ENCODE measurements at regions not wholly inside any gene's neighbourhood (a gene's known extent, or its start where the extent isn't known, plus 50 kb on each side); places are given as distances from the start of the nearest gene placed in this dataset.
"Not testable (repeated sequence)": the region's sequence is repeated elsewhere in the genome, so short reads cannot be mapped to it uniquely, and the experiment has no call there.

DNA sequence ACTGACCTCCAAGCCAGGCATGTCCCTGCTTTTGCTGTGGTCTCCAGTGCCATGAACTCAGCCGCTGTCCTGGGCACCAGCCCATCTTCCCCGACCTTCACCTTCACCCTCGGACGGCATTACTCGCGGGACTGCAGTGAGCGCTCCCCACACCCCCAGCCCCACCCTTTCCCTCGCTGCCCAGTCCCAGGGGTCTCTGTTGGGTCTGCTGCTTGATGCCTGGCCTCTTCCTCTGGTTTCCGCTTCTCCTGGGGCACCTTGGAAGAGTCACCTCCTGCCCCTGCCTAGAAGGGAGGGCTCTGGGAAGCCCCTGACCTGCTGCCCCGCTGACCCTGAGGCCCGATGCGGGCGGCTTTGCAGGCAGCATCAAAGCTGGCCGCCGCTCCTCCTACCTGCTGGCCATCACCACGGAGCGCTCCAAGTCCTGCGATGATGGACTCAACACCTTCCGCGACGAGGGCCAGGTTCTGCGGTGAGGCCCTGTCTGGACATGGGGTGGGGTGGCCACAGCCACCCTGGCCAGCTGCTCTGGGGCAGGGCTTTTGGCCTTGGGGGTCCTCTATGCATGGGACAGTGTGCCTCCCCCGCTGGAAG lies 102.3 kb downstream of the ZNF267 start:
- not testable (repeated sequence) for DNase-seq (ENCODE audit: low read depth); H3K4me3 ChIP-seq (ENCODE audit: low read depth, low read length)

DNA sequence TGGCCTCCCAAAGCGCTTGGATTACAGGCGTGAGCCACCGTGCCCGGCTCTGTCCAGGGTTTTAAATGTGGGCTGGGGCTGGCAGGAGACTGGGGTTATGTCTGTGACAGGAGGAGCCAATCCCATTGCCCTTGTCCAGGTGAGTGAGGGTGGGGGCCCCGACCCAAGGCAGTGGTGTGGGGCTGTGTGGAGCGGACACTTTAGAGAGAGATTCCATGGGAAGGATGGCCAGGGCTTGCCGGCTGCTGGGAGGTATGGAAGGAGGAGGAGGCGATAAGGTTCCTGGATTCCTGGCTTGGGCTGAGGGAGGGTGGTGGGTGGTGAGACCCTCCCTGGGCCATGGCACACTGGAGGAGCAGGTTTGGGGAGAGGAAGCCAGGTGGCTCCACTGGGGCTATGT lies 104.9 kb downstream of the ZNF267 start:
- H3K4me3 ChIP-seq (ENCODE audit: low read depth, low read length); DNase-seq (ENCODE audit: low read depth): not testable (repeated sequence)

DNA sequence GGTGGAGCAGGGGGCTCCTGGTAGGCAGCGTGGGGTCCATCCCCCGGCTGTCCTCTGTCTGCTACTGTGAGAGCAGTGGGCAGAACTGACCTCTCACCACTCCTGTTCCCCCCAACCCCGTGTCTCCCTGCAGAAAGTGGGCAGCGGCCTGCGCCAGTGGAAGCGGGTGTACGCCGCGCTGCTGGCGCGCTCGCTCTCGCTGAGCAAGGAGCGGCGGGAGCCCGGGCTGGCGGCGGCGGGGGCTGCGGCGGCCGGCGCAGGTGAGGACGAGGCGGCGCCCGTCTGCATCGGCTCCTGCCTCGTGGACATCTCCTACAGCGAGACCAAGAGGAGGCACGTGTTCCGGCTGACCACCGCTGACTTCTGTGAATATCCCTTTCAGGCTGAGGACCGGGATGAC lies 108.1 kb downstream of the ZNF267 start:
- DNase-seq (ENCODE audit: low read depth); H3K4me3 ChIP-seq (ENCODE audit: low read depth, low read length): not testable (repeated sequence)

DNA sequence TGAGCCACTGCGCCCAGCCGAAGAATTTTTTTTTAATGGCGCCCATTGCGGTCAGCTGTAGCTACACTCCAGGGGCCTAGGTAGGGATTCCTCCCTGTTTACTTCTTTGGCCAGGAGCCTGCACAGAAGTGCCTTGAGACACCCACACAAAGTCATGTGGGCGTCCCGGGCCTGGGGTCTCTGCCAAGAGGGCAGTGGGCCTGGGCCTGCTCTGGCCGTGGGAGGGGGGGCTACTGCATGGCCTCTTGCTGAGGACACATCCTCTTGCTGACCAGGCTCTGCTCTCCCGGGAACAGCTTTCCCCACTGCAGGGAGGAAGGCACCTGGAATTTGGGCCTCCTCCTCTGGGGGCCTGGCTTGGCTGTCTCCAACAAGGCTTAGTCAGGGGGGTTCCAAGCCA lies 109.4 kb downstream of the ZNF267 start:
- not testable (repeated sequence) for DNase-seq (ENCODE audit: low read depth); H3K4me3 ChIP-seq (ENCODE audit: low read depth, low read length)

DNA sequence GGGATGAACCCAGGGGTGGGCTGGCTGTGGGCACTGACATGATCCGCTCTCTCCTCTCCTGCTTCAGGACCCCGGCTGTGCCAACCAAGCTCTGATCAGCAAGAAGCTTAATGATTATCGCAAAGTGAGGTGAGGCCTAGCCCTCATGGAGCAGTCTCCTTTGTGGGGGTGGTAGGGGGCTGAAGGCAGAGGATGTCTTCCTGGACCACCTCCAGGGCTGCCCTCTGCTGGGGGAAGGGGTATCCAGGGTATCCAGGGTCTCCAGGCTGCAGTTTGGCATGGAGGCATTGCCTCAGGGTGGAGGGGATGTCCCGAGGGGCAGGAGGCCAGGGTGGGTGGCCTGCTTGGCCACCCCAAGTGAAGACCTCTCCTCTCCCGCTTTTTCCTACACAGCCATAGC lies 110.1 kb downstream of the ZNF267 start:
- H3K4me3 ChIP-seq (ENCODE audit: low read depth, low read length); DNase-seq (ENCODE audit: low read depth): not testable (repeated sequence)

DNA sequence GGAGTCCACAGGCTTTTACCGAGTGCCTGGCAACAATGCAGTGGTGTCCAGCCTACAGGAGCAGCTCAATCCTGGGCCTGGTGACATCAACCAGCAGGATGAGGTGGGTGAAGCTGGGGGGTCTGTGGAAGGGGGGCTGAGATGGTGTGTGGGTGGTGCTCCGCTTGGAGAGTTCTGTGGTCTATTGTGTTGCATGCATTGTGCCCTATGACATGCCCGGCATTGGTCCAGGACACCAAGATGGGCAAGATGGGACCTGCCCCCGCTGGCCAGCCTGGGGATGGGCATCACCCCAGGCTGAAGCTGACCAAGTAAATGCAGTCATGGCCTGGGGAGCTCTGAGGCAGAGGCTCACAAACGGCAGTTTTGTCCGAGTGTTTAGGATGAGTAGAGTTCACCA lies 113.3 kb downstream of the ZNF267 start:
- DNase-seq (ENCODE audit: low read depth); H3K4me3 ChIP-seq (ENCODE audit: low read depth, low read length): not testable (repeated sequence)

DNA sequence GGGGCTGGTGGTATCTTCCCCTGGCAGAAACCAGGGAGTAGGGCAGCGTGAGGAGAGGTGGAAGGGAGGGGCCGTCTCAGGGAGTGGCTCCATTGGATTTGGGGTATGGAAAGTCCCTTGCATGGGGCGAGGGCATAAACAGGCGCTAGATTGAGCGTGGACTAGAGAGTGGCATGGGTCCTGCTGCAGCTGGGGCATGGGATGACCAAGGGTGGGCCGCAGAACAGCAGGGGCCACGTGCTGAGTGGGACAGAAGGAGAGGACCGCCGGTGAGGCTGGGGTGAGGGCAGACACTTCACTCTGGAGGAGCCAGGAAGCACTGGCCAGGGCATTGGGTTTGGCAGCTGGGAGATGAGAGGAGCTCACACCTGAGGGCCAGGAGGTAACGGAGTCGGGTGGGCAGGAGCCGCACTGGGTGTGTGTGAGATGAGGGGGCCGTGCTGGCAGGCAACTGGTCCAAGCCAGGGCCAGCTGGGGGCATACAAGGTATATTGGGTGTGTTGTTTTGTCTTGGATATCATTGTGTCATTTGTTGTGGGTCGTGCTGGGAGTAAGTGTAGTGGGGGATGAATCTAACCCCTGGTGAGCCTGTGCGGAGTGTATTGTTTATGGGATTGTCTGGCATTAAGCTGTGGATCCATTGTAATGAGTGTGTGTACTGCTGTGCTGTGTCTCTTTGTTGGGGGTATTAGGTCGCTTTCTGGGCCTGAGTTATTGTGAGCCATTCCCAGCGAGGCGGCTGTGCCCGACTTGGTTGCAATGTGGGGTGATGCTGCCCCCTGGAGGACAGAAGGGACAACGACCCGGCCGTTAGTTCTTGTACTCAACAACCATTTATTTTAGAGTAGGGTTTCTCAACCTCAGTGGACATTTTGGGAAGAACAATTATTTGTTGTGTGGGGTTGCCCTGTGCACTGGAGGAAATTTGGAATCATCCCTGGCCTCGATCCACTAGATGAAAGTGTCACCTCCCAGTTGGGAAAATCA lies 115.3 kb downstream of the ZNF267 start:
- DNase-seq (ENCODE audit: low read depth); H3K4me3 ChIP-seq (ENCODE audit: low read depth, low read length): not testable (repeated sequence)

DNA sequence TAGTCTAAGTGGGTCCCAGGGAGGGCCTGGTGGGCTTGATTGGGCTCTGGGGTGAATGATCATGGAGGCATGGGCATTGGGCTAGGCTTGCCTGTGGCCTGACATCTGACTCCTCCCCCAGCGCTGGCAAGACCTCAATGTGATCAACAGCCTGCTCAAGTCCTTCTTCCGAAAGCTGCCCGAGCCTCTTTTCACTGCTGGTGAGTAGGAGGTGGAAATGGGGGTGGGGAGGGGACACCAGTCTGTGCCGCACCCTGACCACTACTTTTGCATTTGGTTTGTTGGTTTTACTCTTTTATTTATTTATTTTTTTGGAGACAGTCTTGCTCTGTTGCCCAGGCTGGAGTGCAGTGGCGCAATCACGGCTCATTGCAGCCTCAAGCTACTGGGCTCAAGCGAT lies 116.7 kb downstream of the ZNF267 start:
- H3K4me3 ChIP-seq (ENCODE audit: low read depth, low read length); DNase-seq (ENCODE audit: low read depth): not testable (repeated sequence)

DNA sequence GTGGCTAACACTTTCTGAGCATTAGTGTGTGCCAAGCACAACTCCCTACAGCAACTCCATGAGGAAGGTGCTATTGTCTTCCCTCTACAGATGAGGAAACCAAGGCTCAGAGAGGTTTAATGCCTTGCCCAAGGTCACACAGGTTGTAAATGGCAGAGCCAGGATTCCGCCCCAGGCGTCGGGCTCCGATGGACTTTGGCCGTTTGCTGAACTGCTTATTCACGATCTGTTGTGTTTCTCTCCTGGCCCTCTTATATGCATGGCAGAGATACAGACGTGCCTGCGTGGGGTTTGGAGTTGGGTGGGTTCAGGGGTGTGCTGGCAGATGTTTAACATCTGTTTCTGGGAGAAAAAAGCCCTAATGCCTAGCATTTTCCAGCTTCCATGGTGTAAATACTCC lies 117.4 kb downstream of the ZNF267 start:
- DNase-seq (ENCODE audit: low read depth): not testable (repeated sequence)

DNA sequence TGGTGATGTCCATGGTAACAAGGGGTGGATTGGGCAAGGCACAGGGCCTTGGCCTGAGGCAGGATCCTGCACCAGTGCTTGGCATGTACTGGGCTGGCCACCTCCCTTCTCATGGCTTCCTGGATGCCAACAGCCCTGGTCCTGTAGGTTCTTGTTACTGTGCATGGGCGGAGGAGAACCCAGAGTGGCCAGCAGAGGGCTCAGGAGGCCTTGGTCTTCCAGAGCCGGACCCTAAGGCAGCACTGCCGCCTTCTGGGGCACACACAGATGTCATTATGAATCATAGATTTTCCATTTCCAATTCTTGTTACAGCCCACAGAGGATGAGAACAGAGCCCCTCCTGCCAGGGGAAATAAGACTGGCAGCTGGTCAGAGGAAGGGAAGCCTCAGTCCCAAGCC lies 122.7 kb downstream of the ZNF267 start:
- not testable (repeated sequence) for H3K4me3 ChIP-seq (ENCODE audit: low read depth, low read length)

More for the DNA sequence above, 117.4 kb downstream of the ZNF267 start:
- not testable (repeated sequence) for H3K4me3 ChIP-seq (ENCODE audit: low read depth, low read length)

DNA sequence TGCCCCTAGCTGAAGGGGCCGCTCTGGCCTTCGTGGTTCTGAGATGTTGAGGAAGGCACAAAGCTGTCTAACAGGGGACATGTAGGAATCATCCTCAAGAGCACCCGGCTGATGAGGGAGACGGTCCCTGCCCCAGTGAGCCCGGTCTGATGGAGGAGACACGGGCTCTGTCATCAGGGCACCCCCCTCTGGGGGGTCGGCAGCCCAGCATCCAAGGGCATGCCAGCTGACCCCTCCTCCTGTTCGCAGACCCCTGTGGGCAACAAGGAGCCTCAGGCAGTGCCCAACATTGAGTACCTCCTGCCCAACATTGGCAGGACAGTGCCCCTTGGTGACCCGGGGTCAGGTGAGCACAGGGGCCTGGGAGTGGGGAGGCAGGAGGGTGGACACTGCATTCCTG lies 128.9 kb downstream of the ZNF267 start:
- H3K4me3 ChIP-seq (ENCODE audit: low read depth, low read length); DNase-seq (ENCODE audit: low read depth): not testable (repeated sequence)

More for the DNA sequence above, 122.7 kb downstream of the ZNF267 start:
- DNase-seq (ENCODE audit: low read depth): not testable (repeated sequence)

DNA sequence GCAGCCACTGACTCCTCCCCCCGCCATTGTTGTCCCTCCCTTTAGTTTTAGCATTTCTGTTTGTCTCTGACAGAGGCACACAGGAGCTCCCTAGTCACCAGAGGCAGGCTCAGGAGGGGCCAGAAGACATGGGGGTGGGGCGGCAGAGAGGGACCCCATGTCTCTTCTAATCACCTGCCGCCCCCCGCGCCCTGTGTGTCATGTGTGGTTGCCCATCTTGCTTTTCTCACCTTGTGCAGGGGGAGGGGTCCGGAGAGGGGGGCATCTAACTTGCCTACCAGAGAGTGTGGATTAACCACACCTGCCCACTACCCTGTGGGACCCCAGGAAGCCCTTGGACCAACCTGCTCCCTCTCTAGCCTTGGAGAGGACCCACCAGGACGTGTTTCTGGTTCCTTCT lies 130.2 kb downstream of the ZNF267 start:
- not testable (repeated sequence) for DNase-seq (ENCODE audit: low read depth)

DNA sequence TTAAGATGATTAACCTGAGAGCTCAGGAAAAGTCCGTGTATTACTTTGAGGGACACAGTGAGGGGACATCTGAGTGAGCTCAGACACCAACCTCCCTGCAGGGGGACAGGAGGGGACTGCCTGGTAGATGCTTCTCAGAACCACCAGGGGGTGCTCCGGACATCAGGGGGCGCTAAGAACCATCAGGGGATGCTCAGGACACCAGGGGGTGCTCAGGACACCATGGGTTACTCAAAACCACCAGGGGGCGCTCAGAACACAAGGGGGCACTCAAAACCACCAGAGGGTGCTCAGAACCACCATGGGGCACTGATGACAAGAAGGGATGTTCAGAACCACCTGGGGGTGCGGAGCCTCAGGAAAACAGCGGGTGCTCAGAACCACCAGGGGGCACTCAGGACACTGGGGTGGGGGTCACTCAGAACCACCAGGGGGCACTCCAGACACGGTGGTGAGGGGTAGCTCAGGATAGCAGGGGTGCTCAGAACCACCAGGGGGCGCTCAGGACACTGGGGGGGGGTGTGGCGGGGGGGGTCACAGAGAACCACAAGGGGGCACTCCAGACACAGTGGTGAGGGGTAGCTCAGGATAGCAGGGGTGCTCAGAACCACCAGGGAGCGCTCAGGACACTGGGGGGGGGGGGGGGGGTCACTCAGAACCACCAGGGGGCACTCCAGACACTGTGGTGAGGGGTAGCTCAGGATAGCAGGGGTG lies 165.3 kb downstream of the ZNF267 start:
- not testable (repeated sequence) for H3K4me3 ChIP-seq (ENCODE audit: low read depth, low read length); DNase-seq (ENCODE audit: low read depth)

More for the DNA sequence above, 130.2 kb downstream of the ZNF267 start:
- H3K4me3 ChIP-seq (ENCODE audit: low read depth, low read length): not testable (repeated sequence)

DNA sequence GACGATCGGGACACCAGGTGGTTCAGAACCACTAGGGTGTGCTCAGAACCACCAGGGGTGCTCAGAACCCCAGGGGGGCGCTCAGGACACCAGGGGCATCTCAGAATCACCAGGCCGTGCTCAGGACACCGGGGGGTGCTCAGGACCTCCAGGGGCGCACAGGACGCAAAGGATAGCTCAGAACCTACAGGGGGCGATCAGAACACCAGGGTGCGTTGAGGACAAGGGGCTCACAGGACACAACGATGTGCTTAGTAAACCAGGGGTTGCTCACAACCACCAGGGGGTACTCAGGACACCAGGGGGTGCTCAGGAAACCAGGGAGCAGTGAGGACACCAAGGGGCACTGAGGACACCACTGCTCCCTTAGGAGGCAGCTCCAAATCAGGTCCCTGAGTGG lies 166.3 kb downstream of the ZNF267 start:
- not testable (repeated sequence) for DNase-seq (ENCODE audit: low read depth); H3K4me3 ChIP-seq (ENCODE audit: low read depth, low read length)

DNA sequence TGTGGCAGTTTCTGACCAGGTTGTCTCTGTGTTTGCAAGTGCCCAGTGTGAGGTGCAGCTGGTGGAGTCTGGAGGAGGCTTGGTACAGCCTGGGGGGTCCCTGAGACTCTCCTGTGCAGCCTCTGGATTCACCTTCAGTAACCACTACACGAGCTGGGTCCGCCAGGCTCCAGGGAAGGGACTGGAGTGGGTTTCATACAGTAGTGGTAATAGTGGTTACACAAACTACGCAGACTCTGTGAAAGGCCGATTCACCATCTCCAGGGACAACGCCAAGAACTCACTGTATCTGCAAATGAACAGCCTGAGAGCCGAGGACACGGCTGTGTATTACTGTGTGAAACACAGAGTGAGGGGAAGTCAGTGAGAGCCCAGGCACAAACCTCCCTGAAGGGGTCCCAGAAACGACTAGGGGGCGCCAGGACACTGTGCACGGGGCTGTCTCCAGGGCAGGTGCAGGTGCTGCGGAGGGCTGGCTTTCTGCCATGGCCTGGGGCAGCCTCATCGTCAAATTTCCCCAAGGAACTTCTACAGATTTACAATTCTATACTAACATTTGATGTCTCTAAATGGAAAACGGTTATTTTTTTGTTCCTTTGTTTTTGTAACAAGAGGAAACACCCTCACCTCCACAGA lies 187.0 kb upstream of the TP53TG3D start:
- not testable (repeated sequence) for DNase-seq (ENCODE audit: low read depth); H3K4me3 ChIP-seq (ENCODE audit: low read depth, low read length)

DNA sequence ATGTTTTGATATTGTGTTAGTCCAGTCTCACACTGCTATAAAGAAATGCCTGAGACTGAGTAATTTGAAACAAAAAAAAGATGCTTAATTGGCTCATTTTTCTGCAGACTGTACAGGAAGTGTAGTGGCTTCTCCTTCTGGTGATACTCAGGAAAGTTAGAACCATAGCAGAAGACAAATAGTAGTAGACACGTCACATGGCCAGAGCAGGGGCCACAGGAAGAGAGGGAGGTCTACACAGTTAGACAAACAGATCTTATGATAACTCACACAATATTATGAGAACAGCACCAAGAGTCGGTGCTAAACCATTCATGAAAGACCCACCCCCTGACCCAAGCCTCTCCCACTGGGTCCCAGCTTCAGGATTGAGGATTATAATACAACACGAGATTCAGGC lies 181.5 kb upstream of the TP53TG3D start:
- not testable (repeated sequence) for DNase-seq (ENCODE audit: low read depth); H3K4me3 ChIP-seq (ENCODE audit: low read depth, low read length)

DNA sequence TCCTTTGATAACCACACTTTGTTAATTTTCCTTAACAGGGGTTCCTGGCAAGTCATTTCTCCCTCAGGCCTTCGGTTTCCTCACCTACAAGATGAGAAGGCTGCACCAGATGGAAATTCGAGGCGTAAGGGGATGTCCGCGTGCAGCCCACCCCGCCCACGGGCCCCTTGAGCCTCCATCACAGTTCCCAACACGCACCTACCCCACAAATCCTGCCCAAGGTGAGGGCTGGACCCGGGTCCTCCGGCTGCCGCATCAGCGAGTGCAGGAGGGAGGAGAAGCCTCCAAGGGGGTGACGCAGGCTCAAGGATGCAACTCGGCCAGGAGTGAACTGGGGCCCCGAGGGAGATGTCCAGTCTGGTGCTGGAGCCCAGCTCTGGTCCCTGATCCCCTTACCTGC lies 169.2 kb upstream of the TP53TG3D start:
- not testable (repeated sequence) for DNase-seq (ENCODE audit: low read depth); H3K4me3 ChIP-seq (ENCODE audit: low read depth, low read length)

DNA sequence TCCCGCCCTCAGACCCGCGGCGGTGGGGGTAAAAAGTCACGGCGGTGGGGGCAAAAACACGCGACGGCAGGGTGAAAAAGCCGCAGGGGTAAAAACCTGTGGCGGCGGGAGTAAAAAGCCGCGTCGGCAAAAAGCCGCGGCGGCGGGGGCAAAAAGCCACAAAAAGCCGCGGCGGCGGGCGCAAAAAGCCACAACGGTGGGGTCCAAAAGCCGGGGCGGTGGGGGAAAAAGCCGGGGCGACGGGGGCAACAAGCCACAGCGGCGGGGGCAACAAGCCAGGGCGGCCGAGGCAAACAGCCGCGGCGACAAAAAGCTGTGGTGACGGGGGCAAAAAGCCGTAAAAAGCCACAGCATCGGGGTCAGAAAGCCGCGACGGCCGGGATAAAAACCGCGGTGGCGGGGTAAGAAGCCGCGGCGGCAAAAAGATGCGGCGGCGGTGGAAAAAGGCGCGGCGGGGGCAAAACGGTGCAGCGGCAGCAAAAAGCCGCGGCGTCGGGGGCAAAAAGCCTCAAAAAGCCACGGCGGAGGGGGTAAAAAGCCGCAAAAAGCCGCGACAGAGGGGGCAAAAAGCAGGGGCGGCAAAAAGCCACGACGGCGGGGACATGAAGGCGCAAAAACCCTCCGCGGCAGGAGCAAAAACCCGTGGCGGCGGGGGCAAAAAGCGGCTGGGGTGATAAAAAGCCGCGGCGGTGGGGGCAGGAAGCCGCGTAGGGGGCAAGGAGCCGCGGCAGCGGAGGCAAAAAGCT lies 168.3 kb upstream of the TP53TG3D start:
- DNase-seq (ENCODE audit: low read depth); H3K4me3 ChIP-seq (ENCODE audit: low read depth, low read length): not testable (repeated sequence)

All from fibroblast of the aortic adventitia (primary cell).